Dedifferentiated amniotic fluid mesenchymal stem cell (primary cell): ENCODE measurements at regions not wholly inside any gene's neighbourhood (a gene's known extent, or its start where the extent isn't known, plus 50 kb on each side); places are given as distances from the start of the nearest gene placed in this dataset.
"Not testable (repeated sequence)": the region's sequence is repeated elsewhere in the genome, so short reads cannot be mapped to it uniquely, and the experiment has no call there.

Source experiments
- DNase-seq: peaks from one replicate; pipeline ENCODE4 v3.0.0-alpha.2; 2016; ENCODE audit errors: extremely low spot score

- DNase-seq, result no peak
Observed at GRCh38 chr11:34794696-34795095, 121.5 kb downstream of the APIP start.

GRCh38 chr11:34793666-34794065 is 122.5 kb downstream of the APIP start:
- DNase-seq, result no peak

- no peak for DNase-seq
Observed at GRCh38 chr11:34792814-34793258, 123.3 kb downstream of the APIP start.

GRCh38 chr11:34791780-34792542 is 124.2 kb downstream of the APIP start:
- no peak for DNase-seq

GRCh38 chr11:34790620-34791019 is 125.6 kb downstream of the APIP start:
- DNase-seq, result no peak

- DNase-seq, result no peak
Observed at GRCh38 chr11:34789196-34789834, 126.9 kb downstream of the APIP start.

GRCh38 chr11:34788642-34789041 is 127.5 kb downstream of the APIP start:
- no peak for DNase-seq

- DNase-seq, result no peak
Observed at GRCh38 chr11:34787895-34788294, 128.3 kb downstream of the APIP start.

- no peak for DNase-seq
Observed at GRCh38 chr11:34787348-34787747, 128.8 kb downstream of the APIP start.

GRCh38 chr11:34784318-34784841 is 131.8 kb downstream of the APIP start:
- DNase-seq, result no peak

GRCh38 chr11:34783816-34784317 is 132.3 kb downstream of the APIP start:
- no peak for DNase-seq

- not testable (repeated sequence) for DNase-seq
Observed at GRCh38 chr11:34781826-34782225, 134.4 kb downstream of the APIP start.

GRCh38 chr11:34775417-34775888 is 140.7 kb downstream of the APIP start:
- no peak for DNase-seq

GRCh38 chr11:34774604-34775003 is 141.6 kb downstream of the APIP start:
- DNase-seq, result no peak

GRCh38 chr11:34773826-34774225 is 142.4 kb downstream of the APIP start:
- no peak for DNase-seq

GRCh38 chr11:34773211-34773610 is 143.0 kb downstream of the APIP start:
- DNase-seq, result no peak

GRCh38 chr11:34770111-34770510 is 146.1 kb downstream of the APIP start:
- no peak for DNase-seq

GRCh38 chr11:34769224-34769623 is 147.0 kb downstream of the APIP start:
- DNase-seq, result no peak

GRCh38 chr11:34762625-34763024 is 141.7 kb downstream of the EHF start:
- not testable (repeated sequence) for DNase-seq

GRCh38 chr11:34758262-34758661 is 137.4 kb downstream of the EHF start:
- DNase-seq, result no peak

GRCh38 chr11:34757026-34757451 is 136.1 kb downstream of the EHF start:
- DNase-seq, result no peak

- DNase-seq, result no peak
Observed at GRCh38 chr11:34756591-34756990, 135.7 kb downstream of the EHF start.

GRCh38 chr11:34755671-34756070 is 134.8 kb downstream of the EHF start:
- DNase-seq, result no peak
